HS-5 (cell line): ENCODE measurements at regions not wholly inside any gene's neighbourhood (a gene's known extent, or its start where the extent isn't known, plus 50 kb on each side); places are given as distances from the start of the nearest gene placed in this dataset.

Experiments
- DNase-seq: peaks from one replicate; pipeline ENCODE4 v3.0.0-alpha.2; 2012; ENCODE audit warnings: low read depth

GRCh38 chr16:14360326-14361037 is 269.6 kb downstream of the PARN start:
- DNase-seq = no peak

GRCh38 chr16:14358697-14359305 is 271.3 kb downstream of the PARN start:
- no peak for DNase-seq

- DNase-seq = no peak
Measured at GRCh38 chr16:14357328-14357727, 272.7 kb downstream of the PARN start.

- no peak for DNase-seq
Measured at GRCh38 chr16:14356064-14356463, 274.0 kb downstream of the PARN start.

- no peak for DNase-seq
Measured at GRCh38 chr16:14354561-14355351, 275.3 kb downstream of the PARN start.

- DNase-seq = no peak
Measured at GRCh38 chr16:14353340-14353739, 276.7 kb downstream of the PARN start.

GRCh38 chr16:14351647-14352046 is 278.4 kb downstream of the PARN start:
- no peak for DNase-seq

- DNase-seq = no peak
Measured at GRCh38 chr16:14350626-14351025, 279.4 kb downstream of the PARN start.

GRCh38 chr16:14350081-14350480 is 279.0 kb downstream of the MRTFB start:
- DNase-seq = no peak

- DNase-seq = no peak
Measured at GRCh38 chr16:14347706-14348105, 276.6 kb downstream of the MRTFB start.

- DNase-seq = no peak
Measured at GRCh38 chr16:14346278-14347142, 275.4 kb downstream of the MRTFB start.

- no peak for DNase-seq
Measured at GRCh38 chr16:14345512-14346115, 274.5 kb downstream of the MRTFB start.

- DNase-seq = no peak
Measured at GRCh38 chr16:14344945-14345344, 273.8 kb downstream of the MRTFB start.

GRCh38 chr16:14344292-14344691 is 273.2 kb downstream of the MRTFB start:
- no peak for DNase-seq

GRCh38 chr16:14341324-14342225 is 270.5 kb downstream of the MRTFB start:
- no peak for DNase-seq

GRCh38 chr16:14339694-14340093 is 268.6 kb downstream of the MRTFB start:
- no peak for DNase-seq

GRCh38 chr16:14338969-14339368 is 267.9 kb downstream of the MRTFB start:
- no peak for DNase-seq

GRCh38 chr16:14338236-14338635 is 267.1 kb downstream of the MRTFB start:
- no peak for DNase-seq

GRCh38 chr16:14337303-14338191 is 266.4 kb downstream of the MRTFB start:
- no peak for DNase-seq

GRCh38 chr16:14335297-14335696 is 264.2 kb downstream of the MRTFB start:
- no peak for DNase-seq
